ENCODE measurements at regions not wholly inside any gene's neighbourhood (a gene's known extent, or its start where the extent isn't known, plus 50 kb on each side); places are given as distances from the start of the nearest gene placed in this dataset.

DNA sequence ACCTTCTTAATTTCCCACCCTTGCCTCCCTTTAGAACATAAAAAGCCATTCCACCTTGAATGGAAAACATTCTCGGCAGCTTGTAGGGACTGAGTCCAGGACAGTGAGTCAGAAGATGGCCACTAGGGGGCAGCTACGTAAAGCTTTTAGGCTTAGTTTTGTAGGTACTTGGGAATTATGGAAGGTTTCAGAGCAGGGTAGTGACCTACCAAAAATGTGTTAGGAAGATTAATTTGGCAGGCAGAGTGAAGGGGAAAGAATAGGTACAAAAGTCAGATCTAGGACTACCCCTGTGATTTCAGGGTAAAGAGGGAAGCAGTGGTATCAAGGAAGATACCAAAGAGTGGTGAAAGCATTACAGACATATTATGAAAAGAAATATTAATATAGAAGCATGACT, 198.4 kb downstream of the NDFIP2 start:
- H3K9me3 ChIP-seq, result no peaks in the 10 kb centered on the region
- H3K4me1 ChIP-seq (ENCODE audit: insufficient read depth), result no peaks in the 10 kb centered on the region
- no peak overlapping the region for H3K27ac ChIP-seq
- peak; percentile 61 to 82 (median 68) for DNase-seq
- TF ChIP-seq POLR2A (IDR thresholded peaks at IDR 0.05), result no peak
- TF ChIP-seq, protein P1, sequence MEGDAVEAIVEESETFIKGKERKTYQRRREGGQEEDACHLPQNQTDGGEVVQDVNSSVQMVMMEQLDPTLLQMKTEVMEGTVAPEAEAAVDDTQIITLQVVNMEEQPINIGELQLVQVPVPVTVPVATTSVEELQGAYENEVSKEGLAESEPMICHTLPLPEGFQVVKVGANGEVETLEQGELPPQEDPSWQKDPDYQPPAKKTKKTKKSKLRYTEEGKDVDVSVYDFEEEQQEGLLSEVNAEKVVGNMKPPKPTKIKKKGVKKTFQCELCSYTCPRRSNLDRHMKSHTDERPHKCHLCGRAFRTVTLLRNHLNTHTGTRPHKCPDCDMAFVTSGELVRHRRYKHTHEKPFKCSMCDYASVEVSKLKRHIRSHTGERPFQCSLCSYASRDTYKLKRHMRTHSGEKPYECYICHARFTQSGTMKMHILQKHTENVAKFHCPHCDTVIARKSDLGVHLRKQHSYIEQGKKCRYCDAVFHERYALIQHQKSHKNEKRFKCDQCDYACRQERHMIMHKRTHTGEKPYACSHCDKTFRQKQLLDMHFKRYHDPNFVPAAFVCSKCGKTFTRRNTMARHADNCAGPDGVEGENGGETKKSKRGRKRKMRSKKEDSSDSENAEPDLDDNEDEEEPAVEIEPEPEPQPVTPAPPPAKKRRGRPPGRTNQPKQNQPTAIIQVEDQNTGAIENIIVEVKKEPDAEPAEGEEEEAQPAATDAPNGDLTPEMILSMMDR (IDR thresholded peaks at IDR 0.05), result peak; percentile 48 to 64 (median 49)
- H3K27me3 ChIP-seq, result no peaks in the 10 kb centered on the region
- intact Hi-C loops (cut with DNase I), result loop anchor here in 1 of 4 donors (10.0 kb wide), 1 partner anchor 665 kb away; the partner anchor contains the start of gene SPRY2
- no peaks in the 10 kb centered on the region for H3K36me3 ChIP-seq
- H3K4me3 ChIP-seq, result no peak overlapping the region
- 15 to 19% (median 17%) methylated on average over 2 of the region's 2 CpGs for WGBS, 3 donors

DNA sequence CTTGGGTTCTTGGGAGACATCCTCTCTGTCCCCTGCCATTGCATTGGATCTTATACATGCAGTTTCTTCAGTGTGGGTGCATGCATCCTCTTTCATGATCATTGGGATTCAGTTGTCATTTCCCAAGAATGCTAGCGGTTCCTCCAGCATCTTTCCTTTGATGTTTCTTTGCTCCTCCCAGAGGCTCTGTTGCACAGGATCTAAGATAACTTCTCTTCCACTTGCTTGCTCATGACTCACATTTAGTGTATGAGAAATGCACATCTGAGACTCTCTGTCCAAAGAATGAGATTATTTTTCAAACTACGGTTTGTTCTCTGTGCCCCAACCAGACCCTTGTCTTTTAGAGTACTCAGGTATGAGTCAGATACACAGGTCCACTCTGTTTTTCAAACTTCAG, 197.1 kb downstream of the NDFIP2 start:
- H3K4me1 ChIP-seq (ENCODE audit: insufficient read depth), result peaks cover 4% of the 10 kb centered on the region
- H3K27ac ChIP-seq, result no peak overlapping the region
- H3K4me3 ChIP-seq, result no peak overlapping the region
- intact Hi-C loops (cut with DNase I), result loop anchor here in 1 of 4 donors (10.0 kb wide), 1 partner anchor 667 kb away; the partner anchor contains the start of gene SPRY2
- H3K36me3 ChIP-seq, result no peaks in the 10 kb centered on the region
- no peak for DNase-seq
- no peaks in the 10 kb centered on the region for H3K9me3 ChIP-seq
- WGBS, 3 donors, result 82 to 83% (median 82%) methylated on average over 2 of the region's 2 CpGs
- no peaks in the 10 kb centered on the region for H3K27me3 ChIP-seq
- TF ChIP-seq POLR2A (IDR thresholded peaks at IDR 0.05) (no peak), EP300 (IDR thresholded peaks at IDR 0.05) (no peak)
- TF ChIP-seq, protein P1 (IDR thresholded peaks at IDR 0.05), result no peak

DNA sequence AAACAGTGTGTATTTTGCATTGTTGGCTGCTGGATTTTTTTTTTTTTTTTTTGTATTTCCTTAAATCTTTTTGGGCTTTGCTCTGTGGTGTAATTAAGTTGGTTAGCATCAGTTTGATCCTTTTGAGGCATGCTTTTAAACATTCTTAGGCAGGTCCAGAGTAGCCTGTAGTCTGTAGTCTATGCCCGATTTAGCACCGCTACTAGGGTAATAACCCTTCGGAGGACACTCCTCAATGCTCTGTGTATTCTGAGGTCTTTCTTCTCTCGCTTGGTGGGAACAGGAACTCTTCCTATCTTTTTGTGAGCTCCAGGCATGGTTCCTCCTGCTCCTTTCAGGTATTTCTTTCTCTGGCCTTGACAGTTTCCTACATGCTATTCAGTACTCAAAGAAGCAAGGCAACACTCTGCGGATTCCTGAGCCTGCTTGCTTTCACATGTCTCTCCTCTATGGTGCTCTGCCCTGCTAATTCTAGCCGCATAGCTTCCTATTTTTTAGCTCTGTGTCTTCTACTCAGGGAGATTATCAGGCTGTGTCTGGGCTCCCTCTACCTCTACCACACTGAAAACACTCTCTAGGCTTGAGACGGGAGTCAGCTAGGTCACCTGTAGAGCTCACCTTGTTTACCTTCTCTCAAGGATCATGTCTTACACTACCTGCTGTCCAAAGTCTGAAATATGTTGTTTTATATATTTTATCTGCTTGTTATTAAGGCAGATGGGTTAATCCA, 195.1 kb downstream of the NDFIP2 start:
- intact Hi-C loops (cut with DNase I), result loop anchor here in 1 of 4 donors (10.0 kb wide), 1 partner anchor 669 kb away; the partner anchor contains the start of gene SPRY2
- no peaks in the 10 kb centered on the region for H3K27me3 ChIP-seq

DNA sequence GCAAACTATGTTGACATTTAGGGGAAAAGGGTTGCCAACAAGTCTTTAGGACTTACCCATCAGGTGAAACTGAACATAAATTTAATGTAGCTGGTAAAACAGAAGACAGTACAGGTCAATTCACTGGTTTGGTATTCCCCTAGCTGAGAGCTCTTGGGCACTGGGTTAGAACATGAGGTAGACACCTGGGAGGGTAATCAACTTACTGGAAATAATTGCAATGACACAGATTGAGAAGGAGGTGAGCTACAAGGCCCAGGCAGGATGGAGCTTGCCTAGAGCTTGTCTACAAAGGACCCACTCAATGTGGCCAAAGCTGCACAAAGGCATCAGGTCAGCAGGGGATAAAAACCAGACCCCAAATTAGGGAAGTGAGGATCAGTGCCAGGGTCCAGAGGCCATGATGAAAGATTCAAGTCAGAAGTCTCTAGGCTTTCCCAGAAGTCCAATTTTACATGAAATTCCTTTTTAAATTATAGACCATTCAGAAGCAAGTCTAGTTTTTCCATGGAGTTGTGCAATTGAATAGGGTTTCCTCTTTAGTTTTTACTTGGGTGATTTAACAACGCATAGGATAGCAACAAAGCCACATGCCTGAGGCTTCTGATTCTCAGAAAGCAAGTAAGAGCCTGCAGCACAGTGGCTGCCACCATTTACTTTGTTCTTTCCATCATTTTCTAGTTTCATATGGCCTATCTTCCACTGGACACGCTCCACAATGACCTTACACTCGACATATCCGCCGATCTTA, 194.0 kb downstream of the NDFIP2 start:
- intact Hi-C loops (cut with DNase I), result loop anchor here in 2 of 4 donors (5.0 to 10.0 kb wide), 2 partner anchors 670 to 682 kb away; partner anchors contain the start of gene SPRY2 (in 1 of the 2)
- no peak for DNase-seq
- WGBS, 3 donors, result 96 to 98% (median 98%) methylated on average over 5 of the region's 5 CpGs
- H3K4me3 ChIP-seq, result no peak overlapping the region
- no peaks in the 10 kb centered on the region for H3K27me3 ChIP-seq
- no peaks in the 10 kb centered on the region for H3K9me3 ChIP-seq
- no peaks in the 10 kb centered on the region for H3K36me3 ChIP-seq
- no peak overlapping the region for H3K27ac ChIP-seq
- peaks cover 9% of the 10 kb centered on the region for H3K4me1 ChIP-seq (ENCODE audit: insufficient read depth)
- TF ChIP-seq, protein P1 (IDR thresholded peaks at IDR 0.05), result no peak
- TF ChIP-seq POLR2A (IDR thresholded peaks at IDR 0.05) (no peak), EP300 (IDR thresholded peaks at IDR 0.05) (no peak)

More for the DNA sequence above, 195.1 kb downstream of the NDFIP2 start:
- DNase-seq, result no peak
- no peak overlapping the region for H3K4me3 ChIP-seq
- TF ChIP-seq EP300 (IDR thresholded peaks at IDR 0.05) (no peak), POLR2A (IDR thresholded peaks at IDR 0.05) (no peak)
- TF ChIP-seq, protein P1 (IDR thresholded peaks at IDR 0.05), result no peak
- H3K36me3 ChIP-seq, result no peaks in the 10 kb centered on the region
- H3K27ac ChIP-seq, result no peak overlapping the region
- no peaks in the 10 kb centered on the region for H3K9me3 ChIP-seq
- 84 to 87% (median 85%) methylated on average over 7 of the region's 7 CpGs for WGBS, 3 donors
- peaks cover 6% of the 10 kb centered on the region for H3K4me1 ChIP-seq (ENCODE audit: insufficient read depth)

All from ovary (tissue), 7 donors.